Activated CD4-positive, alpha-beta memory T cell treated with anti-CD3 and anti-CD28 coated beads for 36 hours (primary cell): ENCODE measurements at regions not wholly inside any gene's neighbourhood (a gene's known extent, or its start where the extent isn't known, plus 50 kb on each side); places are given as distances from the start of the nearest gene placed in this dataset.
A peak's percentile ranks its signal among the peaks of the same experiment; 100 is the strongest.

Experiments used
- CTCF ChIA-PET: fragments of 350-600 bp; sonication (Branson Sonifier 250); formaldehyde crosslinking; loops from one replicate; lab custom pipeline; 2021; ENCODE audit warnings: antibody characterized with exemption, inconsistent platforms; lab: Charles Lee
- POLR2A ChIA-PET: fragments of 350-600 bp; sonication (Branson Sonifier 250); formaldehyde crosslinking; loops from one replicate; lab custom pipeline; 2021; ENCODE audit warnings: antibody characterized with exemption; lab: Charles Lee
- DNase-seq: peaks from one replicate; pipeline ENCODE4 v3.0.0-alpha.2; 2020
- H3K27ac Mint-ChIP-seq: one replicate; pipeline ENCODE4 v1.8.0; 2021; ENCODE audit warnings: mixed read lengths
- H3K27me3 Mint-ChIP-seq: one replicate; pipeline ENCODE4 v1.8.0; 2021; ENCODE audit warnings: mixed read lengths
- H3K36me3 Mint-ChIP-seq: one replicate; pipeline ENCODE4 v1.8.0; 2021; ENCODE audit warnings: mixed read lengths
- H3K4me1 Mint-ChIP-seq: one replicate; pipeline ENCODE4 v1.8.0; 2021; ENCODE audit warnings: low read depth, mixed read lengths
- H3K4me3 Mint-ChIP-seq: one replicate; pipeline ENCODE4 v1.8.0; 2021; ENCODE audit warnings: mild to moderate bottlenecking, mixed read lengths
- H3K9me3 Mint-ChIP-seq: one replicate; pipeline ENCODE4 v1.8.0; 2021; ENCODE audit warnings: mixed read lengths
- intact Hi-C: fragments of 100-400 bp; cut with micrococcal nuclease; formaldehyde crosslinking; loops from one replicate; pipeline ENCODE4 v1.15.1; 2023

DNA sequence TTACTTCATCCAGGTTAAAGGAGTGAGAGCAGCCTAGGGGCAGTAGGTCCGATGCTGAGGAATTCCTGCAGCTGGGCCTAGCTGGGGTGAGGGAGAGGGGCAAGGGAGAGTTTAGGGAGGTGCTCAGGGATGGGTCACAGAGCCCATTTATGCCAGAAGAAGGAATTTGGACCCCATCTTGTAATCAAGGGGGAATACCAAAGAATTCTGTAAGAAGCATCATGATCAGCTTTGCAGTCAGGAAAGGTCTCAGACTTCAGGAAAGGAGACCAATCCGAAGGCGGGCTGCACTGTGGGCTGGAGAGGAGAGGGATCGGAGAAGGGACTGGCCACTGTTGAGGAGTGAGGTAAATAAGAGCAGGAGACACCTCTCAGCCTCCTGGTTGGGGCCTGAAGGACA is 566.6 kb upstream of the MGMT start:
- intact Hi-C loops, result no loop called here
- H3K4me3 Mint-ChIP-seq, result no peak overlapping the region
- no peaks in the 10 kb centered on the region for H3K27me3 Mint-ChIP-seq
- H3K9me3 Mint-ChIP-seq, result no peaks in the 10 kb centered on the region
- ChIA-PET CTCF (no interaction called here), POLR2A (no interaction called here)
- no peaks in the 10 kb centered on the region for H3K4me1 Mint-ChIP-seq
- H3K36me3 Mint-ChIP-seq, result no peaks in the 10 kb centered on the region
- DNase-seq, result no peak
- no peak overlapping the region for H3K27ac Mint-ChIP-seq

DNA sequence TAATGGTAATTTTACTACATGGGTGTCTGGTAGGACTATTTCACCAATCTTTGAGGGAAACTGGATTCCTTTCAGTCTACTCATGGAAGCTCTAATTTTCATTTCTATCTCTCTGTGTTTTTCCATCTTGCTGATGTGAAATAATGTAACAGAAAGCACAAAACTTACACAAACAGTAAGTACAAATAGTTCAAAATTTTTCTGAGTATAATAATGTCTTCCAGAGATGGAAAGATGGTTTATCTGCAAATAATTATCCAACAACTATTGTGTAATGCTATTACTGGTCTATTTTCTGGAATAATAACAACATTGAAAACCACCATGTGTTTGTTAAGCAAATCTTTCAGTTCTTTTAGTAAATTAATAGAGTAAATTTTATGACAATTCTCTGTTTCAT is 565.8 kb upstream of the MGMT start:
- ChIA-PET POLR2A (no interaction called here), CTCF (no interaction called here)
- H3K4me3 Mint-ChIP-seq, result no peak overlapping the region
- DNase-seq, result no peak
- no peaks in the 10 kb centered on the region for H3K9me3 Mint-ChIP-seq
- intact Hi-C loops, result no loop called here
- no peaks in the 10 kb centered on the region for H3K27me3 Mint-ChIP-seq
- H3K4me1 Mint-ChIP-seq, result no peaks in the 10 kb centered on the region
- no peak overlapping the region for H3K27ac Mint-ChIP-seq
- no peaks in the 10 kb centered on the region for H3K36me3 Mint-ChIP-seq

DNA sequence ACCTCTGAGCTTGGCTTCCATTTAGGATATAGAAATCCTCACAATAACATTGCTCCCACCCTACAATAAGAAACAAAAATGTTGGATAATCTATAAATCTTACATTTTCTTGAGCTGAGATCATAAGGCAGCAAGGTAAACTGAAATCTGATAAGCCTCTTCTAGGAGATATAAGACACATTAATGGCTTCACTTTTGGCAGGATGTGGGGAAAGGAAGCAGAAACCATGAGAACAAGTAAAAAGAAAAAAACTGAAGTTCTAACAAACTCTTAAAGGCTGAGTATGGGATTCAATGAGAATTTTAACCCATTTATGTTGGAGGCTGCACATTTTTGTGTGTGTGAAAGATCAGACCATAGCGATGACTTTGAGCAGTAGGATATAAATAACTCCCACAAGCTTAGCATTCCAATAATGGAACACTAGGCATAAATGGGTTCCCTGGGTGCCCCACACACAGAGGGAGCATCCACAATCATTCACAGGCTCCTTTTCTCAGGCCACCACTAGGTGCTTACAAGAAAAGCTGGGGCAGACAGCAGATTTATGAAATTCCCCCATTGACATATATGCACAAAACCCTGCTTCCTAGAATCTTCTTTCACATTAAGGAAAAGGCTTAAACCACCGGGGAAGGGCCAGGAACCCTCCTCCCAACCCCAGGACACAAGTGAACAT is 564.9 kb upstream of the MGMT start:
- intact Hi-C loops, result no loop called here
- Mint-ChIP-seq H3K27ac (no peak overlapping the region), H3K9me3 (no peaks in the 10 kb centered on the region), H3K36me3 (no peaks in the 10 kb centered on the region), H3K4me1 (no peaks in the 10 kb centered on the region), H3K27me3 (no peaks in the 10 kb centered on the region), H3K4me3 (no peak overlapping the region)
- DNase-seq, result no peak
- CTCF ChIA-PET, result no interaction called here
- POLR2A ChIA-PET, result no interaction called here

DNA sequence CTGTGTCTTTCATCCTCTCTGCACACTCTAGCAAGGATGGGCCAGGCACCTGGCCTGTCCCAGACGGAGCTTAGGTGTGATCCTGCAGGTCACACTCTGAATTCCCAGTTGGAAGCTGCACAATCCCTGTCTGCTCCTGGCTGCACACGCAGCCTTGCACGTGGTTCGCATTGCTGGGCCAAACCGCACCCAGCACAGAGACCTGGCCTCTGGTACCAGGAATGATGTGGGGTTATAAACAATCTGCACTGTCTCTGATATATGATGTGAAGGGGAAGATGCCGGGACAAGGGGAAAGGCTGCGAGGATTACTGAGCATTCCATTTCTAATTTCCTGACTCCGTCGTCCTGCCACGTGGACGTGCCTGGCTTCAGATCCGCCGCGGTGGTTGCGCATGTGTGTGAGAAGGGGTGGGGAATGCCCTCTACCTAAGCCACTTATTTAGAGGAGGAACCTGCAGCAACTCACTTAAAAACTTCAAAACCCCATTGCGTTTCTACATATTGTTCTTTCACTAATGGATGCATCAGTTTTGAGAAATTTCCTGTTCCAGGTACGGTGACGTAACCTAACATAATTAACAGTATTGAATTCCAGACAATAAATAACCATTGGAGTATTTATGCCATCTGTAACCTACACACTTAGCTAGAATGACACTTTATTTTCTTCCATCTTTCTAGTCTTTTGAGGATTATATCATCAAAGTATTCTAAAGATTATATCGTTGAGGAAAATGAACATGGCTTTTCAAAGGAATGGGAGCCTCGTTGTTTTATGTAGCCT is 559.7 kb upstream of the MGMT start:
- Mint-ChIP-seq H3K27me3 (no peaks in the 10 kb centered on the region), H3K9me3 (no peaks in the 10 kb centered on the region), H3K27ac (no peak overlapping the region), H3K4me3 (no peak overlapping the region), H3K36me3 (no peaks in the 10 kb centered on the region), H3K4me1 (peaks cover 4% of the 10 kb centered on the region)
- CTCF ChIA-PET, result no interaction called here
- DNase-seq, result no peak
- intact Hi-C loops, result no loop called here
- POLR2A ChIA-PET, result no interaction called here

DNA sequence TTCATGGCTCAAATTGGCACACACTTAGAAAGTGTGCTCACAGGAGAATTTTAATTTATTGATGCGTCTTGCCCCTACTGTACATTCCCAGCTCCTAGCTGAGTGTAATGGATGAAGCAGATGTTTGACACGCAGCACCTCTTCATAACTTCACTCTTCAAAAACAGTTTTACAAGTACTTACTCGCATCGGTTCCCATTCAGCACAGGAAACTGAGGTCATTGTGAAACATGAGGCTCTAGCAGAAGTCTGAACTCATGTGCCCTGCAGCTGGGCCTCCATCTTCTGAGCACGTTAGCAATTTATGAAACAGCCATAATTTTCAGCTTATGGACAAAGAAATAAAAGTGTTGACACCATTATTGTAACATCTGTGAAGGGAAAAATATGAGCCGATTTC is 558.9 kb upstream of the MGMT start:
- DNase-seq, result no peak
- H3K4me3 Mint-ChIP-seq, result no peak overlapping the region
- CTCF ChIA-PET, result no interaction called here
- H3K36me3 Mint-ChIP-seq, result no peaks in the 10 kb centered on the region
- no peak overlapping the region for H3K27ac Mint-ChIP-seq
- no peaks in the 10 kb centered on the region for H3K27me3 Mint-ChIP-seq
- POLR2A ChIA-PET, result no interaction called here
- intact Hi-C loops, result no loop called here
- H3K4me1 Mint-ChIP-seq, result peaks cover 6% of the 10 kb centered on the region
- H3K9me3 Mint-ChIP-seq, result no peaks in the 10 kb centered on the region

DNA sequence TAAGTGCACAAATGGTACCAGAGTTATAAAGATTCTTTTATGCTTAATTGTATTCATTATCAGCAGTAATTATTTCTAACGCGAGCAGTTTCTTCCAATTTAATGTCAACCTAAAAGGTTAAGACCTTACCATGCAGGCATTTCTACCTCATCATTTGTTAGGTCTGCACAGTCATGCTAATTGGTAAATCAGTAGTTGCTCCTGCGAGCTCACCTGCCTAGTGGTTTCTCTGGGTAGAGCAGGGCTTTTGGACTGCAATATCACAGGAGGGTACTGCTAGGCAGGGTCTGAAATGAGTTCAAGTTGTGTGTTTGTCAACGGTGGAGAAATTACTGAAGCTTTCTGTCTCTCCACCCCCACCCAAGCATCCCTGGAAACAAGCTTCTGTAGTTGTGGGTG is 558.5 kb upstream of the MGMT start:
- no peaks in the 10 kb centered on the region for H3K9me3 Mint-ChIP-seq
- no peak for DNase-seq
- no peaks in the 10 kb centered on the region for H3K36me3 Mint-ChIP-seq
- peaks cover 9% of the 10 kb centered on the region for H3K4me1 Mint-ChIP-seq
- CTCF ChIA-PET, result no interaction called here
- H3K27ac Mint-ChIP-seq, result no peak overlapping the region
- no peaks in the 10 kb centered on the region for H3K27me3 Mint-ChIP-seq
- no peak overlapping the region for H3K4me3 Mint-ChIP-seq
- intact Hi-C loops, result no loop called here
- POLR2A ChIA-PET, result no interaction called here

DNA sequence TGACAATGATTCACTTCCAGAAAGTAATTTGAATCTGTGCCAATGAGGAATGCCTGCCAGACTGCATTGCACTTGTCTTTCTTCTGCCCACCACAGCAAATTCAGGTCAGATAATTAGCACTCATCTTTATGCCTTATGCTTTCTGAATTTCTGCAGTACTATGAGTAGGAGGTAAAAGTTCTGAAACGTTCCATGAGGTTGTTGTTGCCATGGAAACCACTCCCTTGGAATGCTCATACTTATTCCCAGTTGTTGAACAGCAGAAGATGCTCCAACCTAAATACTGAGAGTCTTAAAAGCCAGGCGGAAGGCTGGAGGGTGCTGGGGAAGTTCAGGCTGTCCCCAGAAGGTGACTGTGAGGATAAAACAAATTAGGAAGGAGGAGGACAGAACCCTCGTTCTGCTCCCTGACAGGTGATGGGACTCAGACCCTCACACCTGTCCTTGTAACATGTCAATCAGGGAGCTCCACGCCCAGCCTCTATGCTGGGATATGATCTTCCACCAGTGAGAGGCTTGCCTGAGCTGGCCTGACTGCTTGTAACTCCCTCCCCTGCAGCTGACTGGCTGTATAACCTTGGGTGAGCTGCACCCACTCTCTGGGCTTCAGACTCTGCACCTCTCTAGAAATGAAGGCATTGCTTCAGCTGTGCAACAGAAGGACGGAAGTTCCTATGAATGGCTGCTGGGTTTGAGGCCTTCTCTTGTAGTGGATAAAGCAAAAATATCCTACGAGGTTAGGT is 554.3 kb upstream of the MGMT start:
- intact Hi-C loops, result no loop called here
- Mint-ChIP-seq H3K27ac (peak overlapping the region; percentile 43), H3K9me3 (no peaks in the 10 kb centered on the region), H3K4me3 (no peak overlapping the region), H3K36me3 (no peaks in the 10 kb centered on the region), H3K4me1 (peaks cover 13% of the 10 kb centered on the region), H3K27me3 (no peaks in the 10 kb centered on the region)
- CTCF ChIA-PET, result no interaction called here
- DNase-seq, result no peak
- POLR2A ChIA-PET, result no interaction called here

DNA sequence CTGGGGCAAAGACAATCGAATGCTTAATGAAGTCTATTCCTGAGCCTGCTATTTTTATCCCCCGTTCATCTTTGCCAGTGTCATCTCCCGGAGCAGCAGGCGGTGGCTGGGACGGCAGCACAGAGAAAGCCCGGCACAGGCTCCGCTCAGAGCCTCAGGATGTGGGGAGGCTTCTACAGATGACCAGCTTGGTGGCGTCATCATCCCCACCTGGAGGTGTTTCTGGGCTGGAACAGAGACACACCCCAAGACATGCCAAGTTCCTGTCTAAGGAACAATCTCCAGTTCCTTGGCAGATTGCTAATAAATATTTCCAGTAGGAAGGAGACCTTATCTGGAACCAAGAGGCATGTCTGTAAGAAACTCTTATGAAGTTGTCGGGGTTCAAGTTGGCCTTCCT is 552.4 kb upstream of the MGMT start:
- ChIA-PET CTCF (no interaction called here), POLR2A (no interaction called here)
- intact Hi-C loops, result no loop called here
- Mint-ChIP-seq H3K36me3 (no peaks in the 10 kb centered on the region), H3K27ac (no peak overlapping the region), H3K4me3 (no peak overlapping the region), H3K27me3 (no peaks in the 10 kb centered on the region), H3K4me1 (peaks cover 9% of the 10 kb centered on the region), H3K9me3 (no peaks in the 10 kb centered on the region)
- DNase-seq, result no peak

DNA sequence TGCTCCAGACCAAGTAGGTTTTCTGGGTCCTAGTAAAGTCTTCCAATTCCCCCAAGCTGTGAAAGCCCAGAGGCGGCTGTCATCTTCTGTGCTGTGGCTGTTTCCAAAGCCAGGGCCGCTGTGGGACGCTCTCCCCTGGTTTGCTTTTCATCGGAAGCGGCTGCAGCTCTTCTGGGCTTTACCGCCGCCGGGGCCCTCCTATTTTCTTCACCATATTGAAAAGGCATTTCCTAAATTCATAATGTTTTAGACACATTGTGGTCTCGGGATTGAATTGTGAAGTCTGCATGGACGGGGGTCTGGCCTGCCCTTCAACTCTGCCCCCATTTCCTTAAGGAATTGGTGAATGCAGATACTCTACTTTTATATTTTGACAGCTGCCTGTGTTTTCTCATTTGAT is 551.4 kb upstream of the MGMT start:
- ChIA-PET CTCF (no interaction called here), POLR2A (no interaction called here)
- peaks cover 9% of the 10 kb centered on the region for H3K4me1 Mint-ChIP-seq
- H3K9me3 Mint-ChIP-seq, result no peaks in the 10 kb centered on the region
- intact Hi-C loops, result no loop called here
- H3K4me3 Mint-ChIP-seq, result no peak overlapping the region
- H3K36me3 Mint-ChIP-seq, result no peaks in the 10 kb centered on the region
- H3K27ac Mint-ChIP-seq, result no peak overlapping the region
- no peaks in the 10 kb centered on the region for H3K27me3 Mint-ChIP-seq
- no peak for DNase-seq

DNA sequence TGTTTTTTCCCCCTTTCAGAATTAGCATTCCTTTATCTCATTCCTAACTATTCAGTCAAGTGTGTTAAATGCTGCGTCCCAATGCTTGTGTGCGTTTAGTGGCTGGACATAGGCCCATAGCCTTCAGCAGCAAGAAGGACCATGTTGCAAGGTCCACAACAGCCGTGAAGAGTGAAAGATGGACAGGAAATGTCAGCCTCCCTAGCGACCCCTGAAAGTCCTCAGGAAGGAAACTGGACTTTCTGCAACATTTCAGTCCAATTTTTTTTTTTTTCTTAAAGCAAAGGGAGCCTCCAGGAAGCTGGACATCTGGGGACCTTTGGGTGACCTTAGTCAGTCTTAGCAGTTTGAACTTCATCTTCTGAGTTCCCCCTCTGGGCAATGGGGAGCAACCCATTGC is 550.7 kb upstream of the MGMT start:
- no peaks in the 10 kb centered on the region for H3K27me3 Mint-ChIP-seq
- H3K4me1 Mint-ChIP-seq, result peaks cover 9% of the 10 kb centered on the region
- no peak for DNase-seq
- no peaks in the 10 kb centered on the region for H3K9me3 Mint-ChIP-seq
- intact Hi-C loops, result no loop called here
- ChIA-PET CTCF (no interaction called here), POLR2A (no interaction called here)
- H3K27ac Mint-ChIP-seq, result no peak overlapping the region
- no peak overlapping the region for H3K4me3 Mint-ChIP-seq
- no peaks in the 10 kb centered on the region for H3K36me3 Mint-ChIP-seq

DNA sequence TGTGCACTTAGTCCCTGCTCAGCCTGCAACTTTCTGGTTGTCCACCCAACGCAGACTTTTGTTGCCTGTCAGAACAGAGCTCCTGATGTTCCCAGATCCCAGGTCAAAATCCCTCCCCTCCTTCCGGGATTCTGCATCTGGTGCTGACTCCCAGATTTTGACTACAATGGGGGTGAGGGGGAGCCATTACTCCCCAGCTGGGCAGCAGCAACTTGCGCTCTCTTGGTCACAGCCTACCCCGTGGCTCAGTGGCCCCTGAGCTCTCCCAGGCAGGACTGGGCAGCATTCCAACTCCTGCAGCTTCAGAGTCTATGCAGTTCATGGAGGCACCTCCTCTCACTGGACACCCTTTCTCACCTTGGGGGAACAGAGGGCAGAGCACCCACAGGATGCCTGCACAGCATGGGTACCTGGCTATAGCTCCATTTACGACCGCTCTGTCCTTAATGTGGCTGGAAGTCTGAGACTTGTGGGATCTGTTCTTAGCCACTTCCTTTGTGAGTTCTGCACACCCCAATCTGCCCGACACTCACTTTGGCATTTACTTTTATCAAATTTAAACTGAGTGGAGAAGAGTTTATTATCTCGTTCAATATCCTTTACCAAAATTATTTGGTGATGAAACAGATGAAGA is 545.5 kb upstream of the MGMT start:
- Mint-ChIP-seq H3K27ac (no peak overlapping the region), H3K27me3 (peaks cover 1% of the 10 kb centered on the region), H3K4me3 (no peak overlapping the region), H3K4me1 (no peaks in the 10 kb centered on the region), H3K36me3 (no peaks in the 10 kb centered on the region), H3K9me3 (peaks cover 10% of the 10 kb centered on the region)
- CTCF ChIA-PET, result no interaction called here
- intact Hi-C loops, result no loop called here
- POLR2A ChIA-PET, result no interaction called here
- no peak for DNase-seq

DNA sequence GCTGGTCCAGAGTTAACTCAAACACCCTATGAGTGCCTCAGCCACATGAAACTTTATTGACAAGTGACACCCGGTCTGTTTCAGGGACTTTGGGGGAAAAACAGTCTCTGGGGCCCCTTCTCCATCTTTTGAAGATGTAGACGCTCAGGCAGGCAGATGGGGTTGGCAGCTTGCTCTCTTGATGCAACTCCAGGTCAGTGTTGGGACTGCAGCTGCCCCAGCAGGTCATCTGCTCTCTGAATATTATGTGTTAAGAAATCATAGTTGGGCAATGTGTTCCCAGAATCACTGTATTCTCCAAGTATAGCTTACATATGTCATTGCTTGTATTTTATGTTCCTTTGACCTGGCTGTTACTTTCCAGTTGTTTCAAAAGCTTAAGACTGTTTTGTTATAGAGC is 544.9 kb upstream of the MGMT start:
- POLR2A ChIA-PET, result no interaction called here
- H3K9me3 Mint-ChIP-seq, result peaks cover 17% of the 10 kb centered on the region
- intact Hi-C loops, result no loop called here
- CTCF ChIA-PET, result no interaction called here
- DNase-seq, result no peak
- no peaks in the 10 kb centered on the region for H3K36me3 Mint-ChIP-seq
- H3K27ac Mint-ChIP-seq, result no peak overlapping the region
- no peak overlapping the region for H3K4me3 Mint-ChIP-seq
- H3K4me1 Mint-ChIP-seq, result no peaks in the 10 kb centered on the region
- H3K27me3 Mint-ChIP-seq, result peaks cover 1% of the 10 kb centered on the region
